Suppressor macrophage treated with lipopolysaccharide for 1 hour (primary cell): ENCODE measurements at regions not wholly inside any gene's neighbourhood (a gene's known extent, or its start where the extent isn't known, plus 50 kb on each side); places are given as distances from the start of the nearest gene placed in this dataset.
A peak's percentile ranks its signal among the peaks of the same experiment; 100 is the strongest.

Experiments
- DNase-seq, 3 donors: peaks; one replicate each; pipeline ENCODE4 v3.0.0-alpha.2; 2020 to 2022

DNA sequence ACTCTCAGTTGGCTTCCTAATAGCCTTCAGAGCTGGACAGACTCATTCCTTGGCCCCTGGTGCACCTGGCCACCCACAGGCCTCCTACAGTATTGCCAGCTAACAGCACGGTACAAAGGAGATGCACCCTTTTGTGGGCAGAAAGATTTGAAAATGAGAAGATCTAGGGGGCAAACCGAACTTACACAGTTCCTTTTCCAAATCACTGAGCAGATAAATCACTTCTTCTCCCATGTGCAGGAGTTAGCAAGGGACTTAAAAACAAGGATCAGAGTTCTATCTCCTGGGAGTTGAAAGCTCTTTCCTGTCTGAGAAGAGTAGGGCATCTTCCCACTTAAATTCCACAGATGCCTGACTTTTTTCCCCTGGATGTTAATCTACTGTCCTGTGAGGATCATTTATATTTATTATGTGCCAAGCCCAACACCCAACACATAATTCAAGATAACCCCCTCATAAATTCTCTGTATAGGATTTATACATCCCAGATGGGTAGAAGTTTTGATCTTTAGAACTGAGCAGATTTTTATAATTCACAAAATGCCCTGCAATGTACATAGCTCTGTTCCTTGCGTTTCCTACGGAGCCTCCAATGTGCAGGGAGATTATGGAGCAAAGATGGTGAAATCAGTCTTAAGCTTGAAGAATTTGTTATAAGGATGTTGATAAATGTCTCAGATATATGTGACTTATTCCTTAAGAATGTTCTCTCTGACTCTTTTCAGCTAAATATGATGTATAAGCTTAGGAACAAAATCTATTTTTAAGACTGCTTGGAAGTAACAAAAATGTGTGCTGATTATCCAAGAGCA, 207.2 kb upstream of the DAPK1 start:
- DNase-seq, result no peak

DNA sequence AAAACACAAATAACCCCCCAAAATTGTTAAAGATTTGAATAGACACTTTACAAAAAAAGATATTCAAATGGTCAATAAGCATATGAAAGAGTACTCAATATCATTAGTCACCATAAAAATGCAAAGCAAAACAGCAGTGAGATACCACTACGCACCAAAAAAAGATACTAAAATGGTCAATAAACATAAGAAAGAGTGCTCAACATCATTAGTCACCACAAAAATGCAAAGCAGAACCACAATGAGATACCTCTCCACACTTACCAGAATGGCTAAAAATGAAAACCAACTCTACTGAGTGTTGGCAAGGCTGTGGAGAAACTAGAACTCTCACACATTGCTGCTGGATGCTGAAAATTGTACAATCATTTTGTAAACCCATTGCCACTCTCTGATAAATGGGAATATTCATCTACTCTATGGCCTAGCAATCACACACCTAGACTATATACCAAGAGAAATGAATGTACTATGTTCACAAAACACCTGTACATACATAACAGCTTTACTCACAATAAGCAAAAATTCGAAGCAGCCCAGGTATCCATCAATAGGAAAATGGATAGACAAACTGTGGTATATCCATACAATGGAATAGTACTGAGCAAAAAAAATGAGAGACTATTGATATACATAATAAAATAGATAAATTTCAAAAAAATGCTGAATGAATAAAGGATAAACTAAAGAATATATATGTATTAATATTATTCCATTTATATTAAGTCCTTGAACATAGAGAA, 205.0 kb upstream of the DAPK1 start:
- DNase-seq, result no peak

DNA sequence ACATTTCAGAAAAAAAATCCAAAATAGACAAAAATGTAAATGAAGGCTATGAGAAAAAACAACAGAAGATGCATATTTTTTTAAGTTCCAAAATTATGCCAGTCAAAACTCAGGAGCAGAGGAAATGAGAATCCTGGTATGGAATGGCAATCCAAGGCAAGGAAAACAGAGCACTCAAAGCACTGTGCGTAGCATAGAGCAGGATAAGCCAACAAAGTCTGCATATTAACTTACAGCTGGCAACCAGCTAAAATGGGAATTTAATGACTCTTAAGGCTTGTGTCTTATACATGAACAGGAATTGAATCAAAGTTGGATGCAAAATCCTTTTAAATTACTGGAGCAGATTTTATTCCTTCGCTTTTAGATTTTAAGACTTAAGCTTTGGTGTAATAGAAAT, 203.5 kb upstream of the DAPK1 start:
- DNase-seq, result no peak

DNA sequence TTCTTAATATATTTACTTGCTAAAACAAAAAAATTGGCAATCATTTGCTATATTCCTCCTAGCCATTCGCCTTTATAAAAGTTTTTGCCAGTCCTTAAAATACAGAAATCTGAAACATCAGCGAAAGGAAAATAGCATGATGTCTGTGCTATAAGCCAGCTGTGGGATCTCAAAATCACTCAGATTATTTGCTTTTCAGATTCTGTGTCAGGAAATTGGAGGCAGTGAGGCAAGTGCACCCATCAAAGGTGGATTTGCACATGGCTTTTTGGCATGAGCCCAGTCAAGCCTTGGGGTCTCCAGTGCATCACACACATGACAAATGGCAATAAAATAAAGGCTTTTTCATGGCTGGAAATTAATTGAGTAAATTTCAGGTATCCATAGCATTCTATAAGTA, 196.8 kb upstream of the DAPK1 start:
- DNase-seq, result no peak

DNA sequence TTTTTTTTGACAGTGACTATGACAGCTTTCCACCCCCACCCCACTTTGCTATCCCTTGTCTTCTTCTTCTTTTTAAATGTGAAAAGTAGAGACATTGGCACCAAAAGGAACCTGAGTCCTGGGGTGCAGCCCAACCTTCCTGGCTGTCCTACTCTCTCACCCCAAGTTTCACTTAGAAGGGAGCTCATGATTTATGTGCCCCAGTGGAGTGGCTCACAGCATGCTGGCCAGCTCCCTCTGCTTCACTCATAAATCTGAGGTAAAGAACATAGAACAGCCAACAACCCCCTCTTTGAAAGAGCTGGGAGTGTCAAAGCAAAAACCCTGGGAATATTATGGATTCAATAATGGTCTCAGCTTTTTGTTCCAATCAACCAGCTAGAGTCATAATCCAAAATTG, 196.3 kb upstream of the DAPK1 start:
- DNase-seq, result no peak

DNA sequence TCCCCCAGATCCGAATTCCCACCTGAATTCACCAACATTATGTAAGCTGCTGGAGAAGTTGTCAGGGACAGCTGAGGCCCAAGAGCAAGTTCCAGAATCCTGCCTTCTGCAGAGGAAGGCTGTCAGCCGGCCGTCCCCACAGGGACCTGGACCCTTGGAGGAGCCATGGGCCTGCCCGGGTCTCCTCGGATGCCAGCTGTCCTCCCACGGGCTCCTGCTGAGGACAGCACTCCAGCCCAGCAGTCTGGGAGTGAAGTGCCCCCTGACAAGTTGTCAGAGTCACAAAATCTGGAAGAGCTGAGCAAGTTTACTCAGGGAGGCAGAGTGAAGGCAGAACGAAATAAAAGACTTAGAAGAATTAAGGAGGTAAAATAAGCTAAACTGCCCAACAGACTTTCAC, 192.5 kb upstream of the DAPK1 start:
- no peak for DNase-seq

DNA sequence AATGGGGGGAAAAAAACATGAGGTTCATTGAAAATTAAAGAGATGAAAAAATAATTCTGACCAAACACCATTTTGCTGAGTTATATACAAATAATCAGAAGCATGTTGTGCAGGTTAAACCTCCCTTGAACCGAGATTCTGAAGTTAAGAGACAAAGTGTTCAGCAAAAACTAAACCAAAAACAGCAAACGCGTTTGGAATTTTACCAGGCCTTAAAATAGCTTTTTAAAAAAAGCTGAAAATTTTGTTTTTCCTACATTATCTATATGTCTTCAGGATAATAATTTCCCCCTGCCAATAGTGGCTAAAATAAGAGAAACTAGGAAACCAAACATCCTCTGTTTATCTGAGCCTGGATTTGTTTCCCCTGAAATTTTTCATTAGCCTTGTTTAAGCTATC, 191.7 kb upstream of the DAPK1 start:
- DNase-seq, result no peak

DNA sequence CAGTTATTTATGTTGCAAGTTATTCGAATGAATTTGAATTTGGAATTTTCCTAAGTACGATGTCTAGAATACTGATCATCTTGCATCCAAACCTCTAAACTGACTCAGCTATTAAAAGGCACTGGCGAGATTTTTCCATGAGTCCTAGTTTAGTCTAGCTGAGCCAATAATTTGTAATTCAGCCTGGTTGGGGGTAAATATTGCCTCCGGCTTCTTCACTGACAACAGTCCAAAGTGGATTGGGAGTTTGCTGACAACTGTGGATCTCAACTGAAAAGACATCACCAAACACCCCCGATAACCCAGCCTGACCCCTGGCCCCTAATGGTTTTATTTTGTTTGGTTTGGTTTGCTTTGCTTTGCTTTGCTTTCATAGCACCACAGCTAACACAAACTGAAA, 189.8 kb upstream of the DAPK1 start:
- no peak for DNase-seq

DNA sequence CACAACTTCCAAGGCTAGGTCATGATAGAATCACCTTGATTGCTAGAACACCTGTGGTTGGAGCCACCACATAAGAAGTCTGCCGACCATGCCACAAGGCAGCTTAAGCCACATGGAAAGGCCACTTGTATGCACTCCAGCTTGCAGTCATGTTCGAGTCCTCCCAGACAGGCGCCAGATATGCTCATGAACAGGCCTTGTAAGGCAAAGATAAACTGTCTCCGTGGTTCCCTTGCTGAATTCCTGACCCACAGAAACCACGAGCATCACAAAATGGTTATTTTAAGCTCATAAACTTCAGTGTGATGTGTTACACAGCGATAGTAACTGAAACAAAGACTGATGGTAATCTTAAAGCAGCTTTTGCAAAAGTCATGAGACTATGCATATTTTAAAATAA, 188.4 kb upstream of the DAPK1 start:
- DNase-seq, result no peak

DNA sequence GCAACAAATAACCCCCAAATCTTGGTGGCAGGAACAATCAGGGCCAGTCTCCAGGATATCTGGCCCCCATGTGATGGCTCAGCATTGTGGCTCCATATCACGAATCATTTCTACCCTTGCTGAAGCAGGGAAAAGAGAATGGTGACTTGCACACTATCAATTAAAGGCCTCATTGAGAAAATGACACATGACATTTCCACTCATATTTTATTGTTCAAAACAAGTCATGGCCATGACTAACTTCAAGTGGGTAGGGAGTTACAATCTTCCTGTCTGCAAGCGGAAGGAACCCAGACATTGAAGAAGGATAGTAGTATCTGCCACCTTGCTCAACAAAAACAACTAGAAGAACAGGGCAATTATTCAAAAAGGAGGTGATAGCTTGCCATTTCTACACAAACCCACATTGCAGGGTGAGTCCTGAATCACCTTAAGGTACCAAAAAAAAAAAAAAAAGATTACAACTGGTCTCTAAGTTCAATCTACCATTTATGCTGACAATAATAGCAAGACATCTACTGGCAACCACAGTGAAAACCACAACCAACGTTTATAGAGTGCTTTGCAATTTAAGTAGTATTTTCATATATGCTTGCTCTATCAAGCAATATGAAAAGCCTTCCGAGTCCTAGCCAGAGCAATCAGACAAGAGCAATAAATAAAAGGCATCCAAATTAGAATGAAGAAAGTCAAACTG, 186.7 kb upstream of the DAPK1 start:
- no peak for DNase-seq

DNA sequence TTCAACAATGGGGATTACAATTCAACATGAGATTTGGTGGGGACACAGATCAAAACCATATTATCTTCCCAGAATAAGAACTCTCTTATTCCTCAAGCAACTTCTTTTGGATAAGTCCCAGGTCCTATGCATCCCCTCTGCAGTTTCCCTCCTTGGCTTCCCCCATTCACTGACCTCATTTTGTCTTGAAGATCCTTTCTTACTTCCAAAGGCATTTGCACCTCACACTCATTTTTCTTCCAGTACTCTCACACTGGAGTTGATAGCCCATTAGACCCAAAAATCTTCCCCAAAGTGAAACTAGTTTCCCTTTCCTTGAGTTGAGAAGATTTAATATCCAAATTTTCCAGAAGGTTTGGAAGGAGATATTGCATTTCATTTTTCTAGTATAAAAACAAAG, 178.0 kb upstream of the DAPK1 start:
- DNase-seq, result no peak

DNA sequence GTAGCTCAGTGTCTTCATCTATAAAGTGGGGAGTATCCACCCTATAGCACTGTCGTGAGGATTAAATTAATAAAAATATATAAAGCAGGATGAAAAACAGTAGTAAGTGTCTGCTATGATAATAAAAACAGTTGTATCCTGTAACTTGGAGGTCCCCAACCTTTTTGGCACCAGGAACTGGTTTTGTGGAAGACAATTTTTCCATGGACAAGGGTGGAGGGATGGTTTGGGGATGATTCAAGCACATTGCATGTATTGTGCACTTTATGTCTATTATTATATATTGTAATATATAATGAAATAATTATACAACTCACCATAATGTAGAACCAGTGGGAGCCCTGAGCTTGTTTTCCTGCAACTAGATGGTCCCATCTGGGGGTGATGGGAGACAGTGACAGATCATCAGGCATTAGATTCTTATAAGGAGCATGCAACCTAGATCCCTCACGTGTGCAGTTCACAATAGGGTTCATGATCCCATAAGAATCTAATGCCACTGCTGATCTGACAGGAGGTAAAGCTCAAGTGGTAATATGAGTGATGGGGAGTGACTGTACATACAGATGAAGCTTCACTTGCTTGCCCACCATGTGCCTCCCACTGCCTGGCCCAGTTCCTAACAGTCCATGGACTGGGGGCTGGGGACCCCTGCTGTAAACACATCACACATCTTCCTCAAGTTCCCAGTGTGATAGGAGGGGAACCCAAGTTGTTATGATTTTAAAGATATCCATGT, 177.4 kb upstream of the DAPK1 start:
- no peak for DNase-seq

DNA sequence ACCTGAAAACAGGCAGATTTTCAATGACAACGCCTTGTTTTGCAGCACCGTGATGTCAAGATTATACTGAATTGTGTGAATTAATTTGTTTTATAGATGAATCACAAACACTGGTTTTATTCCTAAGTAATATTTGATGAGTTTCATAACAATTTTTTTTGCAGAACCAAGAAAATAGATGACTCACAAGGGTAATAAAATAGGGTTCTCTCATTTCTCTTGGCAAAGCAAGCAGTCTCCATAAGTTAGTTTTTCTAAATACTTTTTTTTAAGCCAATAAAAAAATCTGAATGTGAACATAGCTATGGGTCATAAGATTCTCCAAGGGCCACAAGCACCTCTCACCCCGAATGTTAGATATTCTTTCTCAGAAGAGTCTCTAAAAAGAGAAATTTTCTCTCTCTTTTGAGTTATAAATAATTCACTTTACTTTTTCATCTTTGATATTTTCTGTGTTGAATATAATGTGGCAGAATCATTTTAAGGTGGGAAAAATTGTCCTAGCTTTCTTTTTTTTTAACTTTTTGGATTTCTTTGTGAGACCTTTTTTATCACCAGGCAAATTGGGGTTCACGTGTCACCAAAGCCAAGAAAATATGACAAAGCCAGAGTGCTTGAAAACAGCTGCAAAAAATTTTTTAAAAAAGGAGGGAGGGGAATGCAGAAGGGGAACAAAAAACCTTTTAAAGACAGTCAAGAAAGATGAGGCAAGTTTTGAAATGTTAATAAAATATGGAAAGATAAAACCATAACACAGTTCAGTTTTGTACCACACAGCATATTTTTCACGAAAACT, 174.6 kb upstream of the DAPK1 start:
- peak in 2 of 3 donors; percentile 29 to 32 for DNase-seq

DNA sequence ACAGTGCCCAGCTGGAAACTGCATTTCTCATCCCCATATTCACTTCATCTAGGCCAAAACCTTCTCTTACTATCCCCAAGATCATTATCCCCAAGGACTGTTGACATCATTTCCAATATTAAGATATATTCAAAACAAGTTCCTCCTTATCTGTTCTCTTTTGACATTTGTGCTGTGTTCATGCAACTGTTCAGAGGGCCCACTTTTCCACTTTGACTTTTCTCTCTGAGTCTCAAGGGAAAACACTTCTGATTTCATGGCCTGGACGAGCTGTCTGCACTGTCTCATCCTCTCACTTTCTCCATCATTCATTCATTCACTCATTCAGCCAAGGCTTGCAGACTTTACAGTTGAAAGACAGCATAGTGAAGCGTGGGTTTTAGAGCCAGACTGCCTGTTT, 173.7 kb upstream of the DAPK1 start:
- DNase-seq, result no peak

DNA sequence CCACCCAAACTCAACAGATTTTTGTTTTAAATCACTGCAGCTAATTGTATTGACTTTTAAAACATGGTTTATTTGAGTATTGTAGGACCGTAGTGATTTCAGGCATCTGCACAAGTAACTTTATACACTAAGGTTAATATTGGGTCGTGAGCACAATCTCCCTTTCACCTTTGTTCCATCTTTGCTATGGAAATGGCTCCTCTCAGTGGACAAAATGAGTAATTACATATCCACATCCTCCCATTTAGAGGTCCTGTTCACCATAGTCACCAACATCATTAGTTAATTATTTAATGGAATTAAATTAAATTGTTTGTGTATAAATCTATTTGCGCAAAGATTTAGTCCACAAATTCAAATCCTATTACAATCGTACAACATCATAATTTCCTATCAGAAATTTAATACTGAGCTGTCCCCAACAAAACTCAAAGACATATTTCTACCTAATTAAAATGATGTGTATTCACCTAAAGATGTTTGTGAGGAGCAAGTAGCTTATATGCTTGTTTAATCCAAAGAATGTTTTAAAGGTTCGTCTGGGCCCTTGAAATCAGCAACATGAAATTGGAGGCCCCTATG, 173.0 kb upstream of the DAPK1 start:
- DNase-seq, result peak; percentile 48 to 80 (median 71)

DNA sequence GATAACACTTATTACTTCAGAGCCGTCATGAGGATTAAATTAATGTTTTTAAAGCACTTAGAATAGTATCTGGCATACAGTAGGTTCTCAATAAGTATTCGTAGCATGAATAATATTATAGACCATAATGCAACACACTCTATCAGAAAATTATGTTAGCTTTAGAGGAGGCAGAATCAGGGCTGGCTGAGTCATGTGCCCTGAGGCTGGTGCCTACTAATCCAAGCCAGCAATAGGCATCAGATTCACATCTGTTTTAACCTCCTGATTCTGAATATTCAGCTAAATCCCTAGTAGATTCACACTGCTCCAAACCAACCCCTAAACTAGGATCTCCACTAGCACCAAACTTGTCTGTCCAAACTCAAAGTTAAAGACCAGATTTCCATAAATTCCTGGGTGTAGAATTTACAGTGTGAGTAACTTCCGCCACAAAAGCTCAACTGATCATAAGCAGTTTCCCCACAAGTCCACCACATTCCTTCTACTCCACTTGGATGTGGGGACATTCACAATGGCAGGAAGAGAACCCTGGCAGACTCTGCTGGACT, 170.0 kb upstream of the DAPK1 start:
- peak in 1 of 3 donors; percentile 17 for DNase-seq

DNA sequence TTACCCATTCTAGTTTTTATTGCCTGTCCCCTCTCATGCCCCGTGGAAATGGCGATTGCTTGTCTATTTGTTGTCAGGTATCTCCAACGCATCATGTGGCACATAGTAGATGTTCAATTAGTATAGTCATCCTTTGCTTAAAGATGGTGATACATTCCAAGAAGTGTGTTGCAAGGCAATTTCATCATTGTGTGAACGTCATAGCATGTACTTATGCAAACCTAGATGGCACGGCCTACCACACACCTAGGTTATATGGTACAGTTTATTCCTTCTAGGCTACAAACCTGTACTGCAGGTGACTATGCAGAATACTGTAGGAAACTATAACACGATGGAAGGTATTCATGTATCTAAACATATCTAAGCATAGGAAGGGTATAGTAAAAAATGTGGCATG, 163.9 kb upstream of the DAPK1 start:
- no peak for DNase-seq

DNA sequence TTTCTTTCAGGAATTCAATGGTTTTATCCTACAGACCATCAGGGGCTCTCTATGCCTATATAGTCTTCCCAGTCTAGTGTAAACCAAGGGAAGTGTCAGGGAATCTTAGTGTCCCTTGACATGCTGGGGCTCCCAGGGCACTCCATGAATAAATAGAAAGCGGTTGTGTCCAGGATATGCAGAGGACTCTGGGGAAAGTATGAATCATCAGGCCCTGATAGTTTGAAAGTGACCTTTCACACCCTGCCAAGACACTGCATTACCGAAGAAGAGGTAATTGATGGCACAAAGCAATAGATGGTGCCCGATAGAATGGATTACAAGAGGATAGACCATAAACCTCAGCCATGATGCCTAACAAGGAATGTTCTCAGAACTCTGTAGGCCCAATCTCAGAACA, 163.3 kb upstream of the DAPK1 start:
- DNase-seq, result no peak

DNA sequence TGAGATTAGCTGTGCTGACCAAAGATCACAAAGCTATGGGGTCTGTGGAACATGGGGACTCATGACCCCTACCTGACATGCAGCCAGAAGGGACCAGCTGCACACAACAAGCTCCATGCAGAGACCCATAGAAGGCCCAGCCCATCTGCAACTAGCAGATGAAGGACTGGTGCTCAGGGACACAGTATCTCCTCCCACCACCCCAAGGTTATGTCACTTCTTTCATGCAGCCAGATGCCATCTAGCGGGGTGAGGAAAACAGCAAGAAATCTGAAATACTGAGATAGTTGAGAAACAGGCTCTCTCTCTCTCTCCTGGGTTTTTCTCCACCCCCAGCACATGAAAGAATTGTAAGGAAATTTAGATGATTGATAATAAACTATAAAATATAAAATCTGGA, 161.3 kb upstream of the DAPK1 start:
- peak; percentile 51 to 65 (median 54) for DNase-seq

DNA sequence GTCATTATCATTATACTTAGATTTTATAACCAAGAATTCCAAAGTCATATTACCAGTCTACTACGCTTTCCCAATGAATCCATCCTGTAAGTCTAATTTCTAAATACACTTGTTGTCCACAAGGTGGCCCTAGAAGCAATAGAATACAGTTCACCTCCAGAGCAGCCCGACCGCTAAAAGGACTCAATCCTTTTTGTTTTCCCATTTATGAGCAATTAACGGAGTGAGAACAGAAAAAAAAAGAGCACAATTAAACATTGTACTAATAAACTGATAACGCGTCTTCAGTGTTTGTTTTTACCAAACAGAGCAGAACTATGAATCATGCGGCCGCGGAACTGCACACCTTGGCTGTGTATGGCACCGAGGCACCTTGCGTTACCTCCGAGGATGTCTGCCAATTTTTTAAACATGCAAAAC, 160.7 kb upstream of the DAPK1 start:
- peak; percentile 70 to 92 (median 81) for DNase-seq

DNA sequence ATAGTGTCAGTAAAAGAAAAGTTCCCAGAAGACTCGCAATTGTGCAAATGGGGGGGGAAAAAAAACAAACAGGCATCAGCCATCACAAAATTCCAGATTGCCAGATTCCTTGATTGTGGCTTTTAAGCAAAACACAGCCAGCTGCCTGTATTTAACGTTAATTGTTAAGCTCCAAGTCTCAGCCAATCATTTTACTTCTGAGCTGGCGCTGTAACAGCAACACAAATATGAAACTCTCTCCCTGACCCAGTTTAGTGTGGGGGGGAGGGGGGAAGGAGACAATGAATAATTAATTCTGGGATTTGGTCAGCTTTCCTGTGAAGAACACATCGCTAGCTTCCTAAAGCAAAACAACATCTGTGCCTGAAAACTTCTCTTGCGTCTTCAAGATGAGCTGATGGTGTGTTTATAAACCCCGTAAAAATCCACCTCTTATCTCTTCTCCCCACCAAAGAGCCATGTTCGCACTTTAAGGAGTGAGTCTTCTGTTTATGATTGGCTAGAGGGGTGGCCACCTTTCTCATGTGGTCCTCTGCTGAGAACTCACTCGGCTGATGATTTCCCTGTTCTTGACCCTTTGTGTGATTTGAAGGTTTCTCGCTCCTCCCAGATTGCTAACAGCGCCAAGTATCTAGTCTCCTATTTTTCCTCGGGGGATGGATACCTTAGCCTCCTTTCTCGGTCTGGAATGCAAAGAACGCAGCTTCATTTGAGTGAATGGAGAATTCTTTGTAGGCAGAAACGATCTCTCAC, 160.2 kb upstream of the DAPK1 start:
- no peak for DNase-seq
